ENCODE measurements at regions not wholly inside any gene's neighbourhood (a gene's known extent, or its start where the extent isn't known, plus 50 kb on each side); places are given as distances from the start of the nearest gene placed in this dataset.

GRCh38 chr3:59300733-59301132 is 250.9 kb upstream of the CFAP20DC start:
- TF ChIP-seq CTCF (IDR thresholded peaks at IDR 0.05), result no peak
- no peak for TF ChIP-seq EP300 (IDR thresholded peaks at IDR 0.05)
- no peak for TF ChIP-seq POLR2A (IDR thresholded peaks at IDR 0.05)
